K562 (cell line): ENCODE measurements at regions not wholly inside any gene's neighbourhood (a gene's known extent, or its start where the extent isn't known, plus 50 kb on each side); places are given as distances from the start of the nearest gene placed in this dataset.

Experiments
- ATAC-seq: fragments of 200-7000 bp; cut with Tn5 transposase; 3 replicates; pipeline ENCODE4 v1.9.1; 2020; ENCODE audit warnings: moderate library complexity
- BruUV-seq: library from RNA; stranded (reverse); fragments of 400-500 nt; replicated peaks from 2 replicates; lab custom pipeline; 2021; lab: Mats Ljungman, UMichigan
- CTCF ChIA-PET: fragments of 300-600 bp; formaldehyde crosslinking; extraction: SDS; loops from one replicate; lab custom pipeline; 2021; ENCODE audit warnings: low intra/inter-chr PET ratio; lab: Yijun Ruan, JAX
- POLR2A ChIA-PET: fragments of 300-600, 350-650 bp; sonication (Branson Sonifier 250); formaldehyde crosslinking; extraction: SDS; loops from one replicate; lab custom pipeline; 2021; ENCODE audit warnings: antibody characterized with exemption, inconsistent platforms; lab: Yijun Ruan, JAX
- DNase-seq, 4 experiments: peaks; one replicate each; pipeline versions ENCODE4 v3.0.0 to v3.0.0-alpha.2; 2011 to 2018; ENCODE audit warnings: low spot score in 3 of 4, mixed read lengths in 3 of 4; ENCODE audit errors: extremely low read depth in 1 of 4
- FAIRE-seq: peaks from 2 replicates; lab custom pipeline; 2011; peaks lifted over from hg19 to GRCh38; lab: Jason Lieb, UNC
- H2AFZ ChIP-seq: 2 replicates; pipeline ENCODE4 v1.6.0; 2011; ENCODE audit warnings: low read depth, low read length, control low read depth, inconsistent platforms
- H3K27ac ChIP-seq: fragments of 200-600 bp; 3 replicates; pipeline ENCODE4 v1.8.0; 2011; ENCODE audit warnings: low read depth, mild to moderate bottlenecking, control low read depth, inconsistent platforms, low read length, moderate library complexity, mixed read lengths; ENCODE audit errors: extremely low read depth
- H3K27me3 ChIP-seq, 2 experiments: fragments of 300-600 bp in 1 of 2; 2 replicates in 1 of 2; 3 replicates in 1 of 2; pipeline versions ENCODE4 v1.6.0 to v1.8.0; 2011; ENCODE audit warnings: inconsistent platforms in 2 of 2, low read length in 2 of 2, mild to moderate bottlenecking in 1 of 2, mixed read lengths in 1 of 2, moderate library complexity in 1 of 2; ENCODE audit not compliant: control insufficient read depth in 2 of 2, insufficient read depth in 2 of 2
- H3K36me3 ChIP-seq: fragments of 300-600 bp; 3 replicates; pipeline ENCODE4 v1.8.0; 2011; ENCODE audit warnings: mild to moderate bottlenecking, low read length, inconsistent platforms; ENCODE audit not compliant: control insufficient read depth, insufficient read depth
- H3K4me1 ChIP-seq, 2 experiments: fragments of 200-600 bp in 1 of 2; replicated peaks in 1 of 2; 2 replicates in 1 of 2; 3 replicates in 1 of 2; pipeline versions ENCODE4 v1.5.1 to v1.8.0; 2011; ENCODE audit warnings: inconsistent platforms in 2 of 2, low read length in 2 of 2, mild to moderate bottlenecking in 1 of 2, mixed read lengths in 1 of 2, moderate library complexity in 1 of 2; ENCODE audit not compliant: control insufficient read depth in 2 of 2, insufficient read depth in 2 of 2
- H3K4me2 ChIP-seq: 2 replicates; pipeline ENCODE4 v1.6.1; 2011; ENCODE audit warnings: low read length, control low read depth, inconsistent platforms, mixed read lengths; ENCODE audit not compliant: insufficient read depth
- H3K4me3 ChIP-seq: fragments of 200-600 bp; sonication (generic), shearing (Covaris generic); 2 replicates; pipeline ENCODE4 v1.5.1; 2016; ENCODE audit warnings: control low read depth, inconsistent platforms
- H3K79me2 ChIP-seq: fragments of 200-600 bp; 3 replicates; pipeline ENCODE4 v1.8.0; 2011; ENCODE audit warnings: low read length, inconsistent platforms; ENCODE audit not compliant: control insufficient read depth, insufficient read depth
- H3K9ac ChIP-seq, 2 experiments: 2 replicates each; pipeline versions ENCODE4 v1.6.0 to v1.6.1; 2011; ENCODE audit warnings: low read depth in 2 of 2, low read length in 2 of 2, control low read depth in 1 of 2, inconsistent platforms in 1 of 2, mild to moderate bottlenecking in 1 of 2, mixed read lengths in 1 of 2; ENCODE audit not compliant: insufficient read depth in 1 of 2
- H3K9me1 ChIP-seq: one replicate; pipeline ENCODE4 v1.6.0; 2011; ENCODE audit warnings: inconsistent platforms, mild to moderate bottlenecking, low read length, moderate library complexity; ENCODE audit not compliant: control insufficient read depth, insufficient read depth
- H3K9me3 ChIP-seq: replicated peaks from 2 replicates; pipeline ENCODE4 v1.5.1; 2011; ENCODE audit warnings: low read depth, low read length, inconsistent platforms; ENCODE audit not compliant: control insufficient read depth, insufficient read depth
- H4K20me1 ChIP-seq: replicated peaks from 2 replicates; pipeline ENCODE4 v1.6.1; 2011; ENCODE audit warnings: low read length, inconsistent platforms, mixed read lengths; ENCODE audit not compliant: control insufficient read depth, insufficient read depth
- CHD1 ChIP-seq: fragments of 200-600 bp; sonication (generic); IDR thresholded peaks from one replicate; pipeline ENCODE4 v1.6.1; 2012; ENCODE audit warnings: mild to moderate bottlenecking, moderate library complexity, low read length, inconsistent platforms
- NR3C1 ChIP-seq: sonication (generic); formaldehyde crosslinking; IDR thresholded peaks from 2 replicates; pipeline ENCODE4 v1.8.1; 2022; ENCODE audit warnings: missing genetic modification reagents
- SRF ChIP-seq, 2 experiments: fragments of 250-450, 450-650 bp in 1 of 2; sonication (Bioruptor Pico) in 1 of 2; sonication (generic) in 1 of 2; formaldehyde crosslinking; IDR thresholded peaks; 2 replicates each; pipeline versions ENCODE4 v1.5.0 to v1.5.1; 2020 to 2022; ENCODE audit warnings: mild to moderate bottlenecking in 1 of 2, missing genetic modification reagents in 1 of 2
- SRSF9 ChIP-seq: fragments of 200-400 bp; formaldehyde crosslinking; IDR thresholded peaks from 2 replicates; pipeline ENCODE4 v1.6.1; 2017; ENCODE audit warnings: low read depth, low read length, borderline replicate concordance
- TCF7 ChIP-seq: sonication (generic); IDR thresholded peaks from 2 replicates; pipeline ENCODE4 v1.6.1; 2016; ENCODE audit warnings: antibody characterized with exemption, borderline replicate concordance
- VEZF1 ChIP-seq: fragments of 200-800 bp; sonication (Bioruptor generic); IDR thresholded peaks from 2 replicates; pipeline ENCODE4 v1.6.1; 2017; ENCODE audit warnings: missing genetic modification characterization, missing compliant biosample characterization
- WGBS: fragments of 100-300 bp; shearing (Covaris generic); methylation state at CpG from one replicate; pipeline ENCODE4 v1.1.6; 2016; ENCODE audit warnings: low coverage, mixed read lengths; ENCODE audit not compliant: insufficient coverage; ENCODE audit errors: missing lambda C conversion rate; 5-methylcytosine and 5-hydroxymethylcytosine counted together
- in situ Hi-C: fragments of 300-500 bp; cut with MboI; formaldehyde crosslinking; loops from 4 replicates; pipeline ENCODE4 v1.15.0; 2018; ENCODE audit warnings: inconsistent platforms, mixed read lengths
- intact Hi-C: fragments of 100-400 bp; cut with micrococcal nuclease; formaldehyde crosslinking; loops from 2 replicates; pipeline ENCODE4 v1.14.2; 2022
- TF ChIP-seq, protein P1 (sequence below): fragments of 250-450 bp; sonication (Bioruptor Pico); IDR thresholded peaks from 2 replicates; pipeline ENCODE4 v1.4.0; 2020; ENCODE audit warnings: mild to moderate bottlenecking, moderate library complexity

DNA sequence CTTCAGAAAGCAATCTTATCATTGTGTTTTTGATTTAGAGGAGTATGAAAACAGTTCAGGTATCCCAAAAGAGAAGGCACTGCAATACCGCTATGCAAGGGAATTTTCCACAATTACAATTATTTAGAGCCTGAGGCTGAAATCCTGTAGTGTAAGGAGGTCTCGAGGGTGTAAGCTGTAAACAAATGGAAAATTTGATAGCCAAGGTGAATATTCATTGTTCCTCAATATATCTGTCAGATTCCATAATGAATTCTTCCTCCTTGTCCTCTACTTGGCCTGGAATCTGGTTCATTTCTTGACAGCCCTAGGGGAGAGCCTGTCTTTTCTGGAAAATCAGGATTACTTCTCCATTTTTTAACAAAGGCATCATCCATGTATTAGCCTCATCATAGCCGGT is 63.1 kb upstream of the SMARCA2 start:
- WGBS = 0% methylated on average over 3 of the region's 3 CpGs
- in situ Hi-C loops (no loop called here), intact Hi-C loops (no loop called here)
- DNase-seq (no peak), FAIRE-seq (no peak), ATAC-seq (no peak)
- no peak overlapping the region for H3K9ac ChIP-seq
- POLR2A ChIA-PET = no interaction called here
- H3K79me2 ChIP-seq = no peaks in the 10 kb centered on the region
- H3K4me1 ChIP-seq = no peaks in the 10 kb centered on the region
- H2AFZ ChIP-seq = no peak overlapping the region
- TF ChIP-seq, protein P1, sequence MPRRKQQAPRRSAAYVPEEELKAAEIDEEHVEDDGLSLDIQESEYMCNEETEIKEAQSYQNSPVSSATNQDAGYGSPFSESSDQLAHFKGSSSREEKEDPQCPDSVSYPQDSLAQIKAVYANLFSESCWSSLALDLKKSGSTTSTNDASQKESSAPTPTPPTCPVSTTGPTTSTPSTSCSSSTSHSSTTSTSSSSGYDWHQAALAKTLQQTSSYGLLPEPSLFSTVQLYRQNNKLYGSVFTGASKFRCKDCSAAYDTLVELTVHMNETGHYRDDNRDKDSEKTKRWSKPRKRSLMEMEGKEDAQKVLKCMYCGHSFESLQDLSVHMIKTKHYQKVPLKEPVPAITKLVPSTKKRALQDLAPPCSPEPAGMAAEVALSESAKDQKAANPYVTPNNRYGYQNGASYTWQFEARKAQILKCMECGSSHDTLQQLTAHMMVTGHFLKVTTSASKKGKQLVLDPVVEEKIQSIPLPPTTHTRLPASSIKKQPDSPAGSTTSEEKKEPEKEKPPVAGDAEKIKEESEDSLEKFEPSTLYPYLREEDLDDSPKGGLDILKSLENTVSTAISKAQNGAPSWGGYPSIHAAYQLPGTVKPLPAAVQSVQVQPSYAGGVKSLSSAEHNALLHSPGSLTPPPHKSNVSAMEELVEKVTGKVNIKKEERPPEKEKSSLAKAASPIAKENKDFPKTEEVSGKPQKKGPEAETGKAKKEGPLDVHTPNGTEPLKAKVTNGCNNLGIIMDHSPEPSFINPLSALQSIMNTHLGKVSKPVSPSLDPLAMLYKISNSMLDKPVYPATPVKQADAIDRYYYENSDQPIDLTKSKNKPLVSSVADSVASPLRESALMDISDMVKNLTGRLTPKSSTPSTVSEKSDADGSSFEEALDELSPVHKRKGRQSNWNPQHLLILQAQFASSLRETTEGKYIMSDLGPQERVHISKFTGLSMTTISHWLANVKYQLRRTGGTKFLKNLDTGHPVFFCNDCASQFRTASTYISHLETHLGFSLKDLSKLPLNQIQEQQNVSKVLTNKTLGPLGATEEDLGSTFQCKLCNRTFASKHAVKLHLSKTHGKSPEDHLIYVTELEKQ (CRISPR knock-in tag) = no peak
- TF ChIP-seq SRSF9 (no peak), CHD1 (no peak), NR3C1 (CRISPR knock-in tag) (no peak), VEZF1 (CRISPR knock-in tag) (no peak), TCF7 (no peak), SRF (CRISPR knock-in tag; IDR thresholded peaks at IDR 0.05) (no peak)
- no peak overlapping the region for H3K4me2 ChIP-seq
- H3K27ac ChIP-seq = no peak overlapping the region
- BruUV-seq = no TSS peak
- CTCF ChIA-PET = no interaction called here
- no peaks in the 10 kb centered on the region for H3K9me1 ChIP-seq
- H3K9me3 ChIP-seq = no peaks in the 10 kb centered on the region
- no peak overlapping the region for H3K4me3 ChIP-seq
- no peaks in the 10 kb centered on the region for H4K20me1 ChIP-seq
- no peaks in the 10 kb centered on the region for H3K36me3 ChIP-seq
- no peaks in the 10 kb centered on the region for H3K27me3 ChIP-seq
